A549 (cell line): ENCODE measurements at regions not wholly inside any gene's neighbourhood (a gene's known extent, or its start where the extent isn't known, plus 50 kb on each side); places are given as distances from the start of the nearest gene placed in this dataset.

ENCODE experiments used
- MAX ChIP-seq: IDR thresholded peaks from 2 replicates; pipeline ENCODE4 v1.6.1; 2012
- RNF2 ChIP-seq: fragments of 200-600 bp; sonication (generic); IDR thresholded peaks from 2 replicates; pipeline ENCODE4 v1.6.1; 2016; ENCODE audit warnings: low read depth, mild to moderate bottlenecking, antibody characterized with exemption, moderate library complexity, borderline replicate concordance
- TF ChIP-seq, protein P1 (sequence below): fragments of >200 bp; sonication (Bioruptor Twin); formaldehyde crosslinking; IDR thresholded peaks from 3 replicates; pipeline ENCODE4 v1.5.1; 2016

DNA sequence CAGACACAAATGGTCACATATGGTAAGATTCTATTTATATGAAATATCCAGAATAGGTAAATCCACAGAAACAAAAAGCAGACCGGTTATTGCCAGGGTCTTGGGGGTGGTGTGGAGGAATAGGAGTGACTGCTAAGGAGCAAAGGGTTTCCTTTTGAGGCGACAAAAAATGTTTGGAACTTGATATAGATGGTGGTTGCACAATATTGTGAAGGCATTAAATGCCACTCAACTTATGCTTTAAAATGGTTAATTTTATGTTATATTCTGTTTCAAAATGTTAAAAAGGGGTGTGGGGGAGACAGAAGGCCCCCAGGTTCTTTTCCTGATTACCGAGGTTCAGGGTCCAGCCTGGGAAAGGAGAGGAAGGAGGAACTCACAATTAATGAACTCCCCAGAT, 304.4 kb downstream of the RRAGC start:
- no peak for TF ChIP-seq RNF2
- TF ChIP-seq, protein P1, sequence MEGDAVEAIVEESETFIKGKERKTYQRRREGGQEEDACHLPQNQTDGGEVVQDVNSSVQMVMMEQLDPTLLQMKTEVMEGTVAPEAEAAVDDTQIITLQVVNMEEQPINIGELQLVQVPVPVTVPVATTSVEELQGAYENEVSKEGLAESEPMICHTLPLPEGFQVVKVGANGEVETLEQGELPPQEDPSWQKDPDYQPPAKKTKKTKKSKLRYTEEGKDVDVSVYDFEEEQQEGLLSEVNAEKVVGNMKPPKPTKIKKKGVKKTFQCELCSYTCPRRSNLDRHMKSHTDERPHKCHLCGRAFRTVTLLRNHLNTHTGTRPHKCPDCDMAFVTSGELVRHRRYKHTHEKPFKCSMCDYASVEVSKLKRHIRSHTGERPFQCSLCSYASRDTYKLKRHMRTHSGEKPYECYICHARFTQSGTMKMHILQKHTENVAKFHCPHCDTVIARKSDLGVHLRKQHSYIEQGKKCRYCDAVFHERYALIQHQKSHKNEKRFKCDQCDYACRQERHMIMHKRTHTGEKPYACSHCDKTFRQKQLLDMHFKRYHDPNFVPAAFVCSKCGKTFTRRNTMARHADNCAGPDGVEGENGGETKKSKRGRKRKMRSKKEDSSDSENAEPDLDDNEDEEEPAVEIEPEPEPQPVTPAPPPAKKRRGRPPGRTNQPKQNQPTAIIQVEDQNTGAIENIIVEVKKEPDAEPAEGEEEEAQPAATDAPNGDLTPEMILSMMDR = no peak
- TF ChIP-seq MAX = no peak
